HG02678 (cell line): ENCODE measurements at regions not wholly inside any gene's neighbourhood (a gene's known extent, or its start where the extent isn't known, plus 50 kb on each side); places are given as distances from the start of the nearest gene placed in this dataset.

Experiments
- ATAC-seq: cut with Tn5 transposase; IDR thresholded peaks from one replicate; pipeline ENCODE4 v1.9.1; 2021; ENCODE audit warnings: mild to moderate bottlenecking, moderate library complexity; ENCODE audit not compliant: unreplicated experiment

- ATAC-seq = no peak
These were observed 151.8 kb downstream of the SMIM20 start for GRCh38 chr4:26065833-26066232.

- no peak for ATAC-seq
These were observed 153.0 kb downstream of the SMIM20 start for GRCh38 chr4:26067035-26067434.

GRCh38 chr4:26069218-26069617, 155.2 kb downstream of the SMIM20 start:
- no peak for ATAC-seq

GRCh38 chr4:26071688-26072087, 157.7 kb downstream of the SMIM20 start:
- no peak for ATAC-seq

- ATAC-seq = no peak
These were observed 160.0 kb downstream of the SMIM20 start for GRCh38 chr4:26073886-26074560.

- ATAC-seq = peak; percentile 72
These were observed 160.9 kb downstream of the SMIM20 start for GRCh38 chr4:26074712-26075430.

GRCh38 chr4:26075583-26075982, 161.6 kb downstream of the SMIM20 start:
- ATAC-seq = peak; percentile 6

GRCh38 chr4:26076000-26076587, 162.1 kb downstream of the SMIM20 start:
- ATAC-seq = peak; percentile 67

GRCh38 chr4:26076896-26077295, 162.9 kb downstream of the SMIM20 start:
- ATAC-seq = no peak

GRCh38 chr4:26077756-26078155, 163.7 kb downstream of the SMIM20 start:
- no peak for ATAC-seq

- no peak for ATAC-seq
These were observed 167.0 kb downstream of the SMIM20 start for GRCh38 chr4:26080870-26081628.

- ATAC-seq = peak; percentile 35
These were observed 167.9 kb downstream of the SMIM20 start for GRCh38 chr4:26081795-26082498.

GRCh38 chr4:26082565-26082964, 168.5 kb downstream of the SMIM20 start:
- no peak for ATAC-seq

- peak; percentile 50 for ATAC-seq
These were observed 170.0 kb downstream of the SMIM20 start for GRCh38 chr4:26083987-26084386.

- no peak for ATAC-seq
These were observed 170.4 kb downstream of the SMIM20 start for GRCh38 chr4:26084414-26084813.

- ATAC-seq = no peak
These were observed 171.5 kb downstream of the SMIM20 start for GRCh38 chr4:26085551-26085950.

- ATAC-seq = no peak
These were observed 172.8 kb downstream of the SMIM20 start for GRCh38 chr4:26086621-26087441.

GRCh38 chr4:26088433-26088928, 174.5 kb downstream of the SMIM20 start:
- peak; percentile 71 for ATAC-seq

GRCh38 chr4:26093551-26093950, 179.5 kb downstream of the SMIM20 start:
- ATAC-seq = no peak

GRCh38 chr4:26094076-26094475, 180.1 kb downstream of the SMIM20 start:
- no peak for ATAC-seq
